GM19467 (cell line): ENCODE measurements at regions not wholly inside any gene's neighbourhood (a gene's known extent, or its start where the extent isn't known, plus 50 kb on each side); places are given as distances from the start of the nearest gene placed in this dataset.
"Not testable (repeated sequence)": the region's sequence is repeated elsewhere in the genome, so short reads cannot be mapped to it uniquely, and the experiment has no call there.

Source experiments
- ATAC-seq: cut with Tn5 transposase; IDR thresholded peaks from one replicate; pipeline ENCODE4 v1.9.1; 2021; ENCODE audit warnings: mild to moderate bottlenecking, moderate library complexity; ENCODE audit not compliant: unreplicated experiment

- ATAC-seq: not testable (repeated sequence)
These were observed 390.4 kb upstream of the STXBP6 start for GRCh38 chr14:25440382-25440781.

GRCh38 chr14:25436906-25437305 is 387.0 kb upstream of the STXBP6 start:
- no peak for ATAC-seq

- ATAC-seq: no peak
These were observed 386.4 kb upstream of the STXBP6 start for GRCh38 chr14:25436288-25436875.

- ATAC-seq: no peak
These were observed 381.5 kb upstream of the STXBP6 start for GRCh38 chr14:25431211-25432076.

- no peak for ATAC-seq
These were observed 380.9 kb upstream of the STXBP6 start for GRCh38 chr14:25430808-25431207.

- no peak for ATAC-seq
These were observed 363.1 kb upstream of the STXBP6 start for GRCh38 chr14:25412998-25413397.

GRCh38 chr14:25411781-25412757 is 362.1 kb upstream of the STXBP6 start:
- ATAC-seq: no peak

GRCh38 chr14:25406818-25407217 is 356.9 kb upstream of the STXBP6 start:
- no peak for ATAC-seq

- ATAC-seq: peak; percentile 66
These were observed 350.8 kb upstream of the STXBP6 start for GRCh38 chr14:25400607-25401206.

- ATAC-seq: no peak
These were observed 346.2 kb upstream of the STXBP6 start for GRCh38 chr14:25396128-25396527.

GRCh38 chr14:25394791-25395391 is 344.9 kb upstream of the STXBP6 start:
- no peak for ATAC-seq

GRCh38 chr14:25394356-25394755 is 344.4 kb upstream of the STXBP6 start:
- ATAC-seq: no peak

- no peak for ATAC-seq
These were observed 340.0 kb upstream of the STXBP6 start for GRCh38 chr14:25389948-25390347.

GRCh38 chr14:25381498-25381897 is 331.6 kb upstream of the STXBP6 start:
- ATAC-seq: no peak

GRCh38 chr14:25375639-25376038 is 325.7 kb upstream of the STXBP6 start:
- no peak for ATAC-seq

GRCh38 chr14:25371068-25371467 is 321.1 kb upstream of the STXBP6 start:
- ATAC-seq: no peak

GRCh38 chr14:25370057-25370456 is 320.1 kb upstream of the STXBP6 start:
- ATAC-seq: not testable (repeated sequence)

- no peak for ATAC-seq
These were observed 308.4 kb upstream of the STXBP6 start for GRCh38 chr14:25358330-25358729.

- ATAC-seq: no peak
These were observed 301.3 kb upstream of the STXBP6 start for GRCh38 chr14:25351269-25351668.

GRCh38 chr14:25350802-25351201 is 300.9 kb upstream of the STXBP6 start:
- ATAC-seq: no peak
